K562 (cell line): ENCODE measurements at regions not wholly inside any gene's neighbourhood (a gene's known extent, or its start where the extent isn't known, plus 50 kb on each side); places are given as distances from the start of the nearest gene placed in this dataset.

ENCODE experiments used
- ATAC-seq: fragments of 200-7000 bp; cut with Tn5 transposase; 3 replicates; pipeline ENCODE4 v1.9.1; 2020; ENCODE audit warnings: moderate library complexity
- BruUV-seq: library from RNA; stranded (reverse); fragments of 400-500 nt; replicated peaks from 2 replicates; lab custom pipeline; 2021; lab: Mats Ljungman, UMichigan
- CTCF ChIA-PET: fragments of 300-600 bp; formaldehyde crosslinking; extraction: SDS; loops from one replicate; lab custom pipeline; 2021; ENCODE audit warnings: low intra/inter-chr PET ratio; lab: Yijun Ruan, JAX
- POLR2A ChIA-PET: fragments of 300-600, 350-650 bp; sonication (Branson Sonifier 250); formaldehyde crosslinking; extraction: SDS; loops from one replicate; lab custom pipeline; 2021; ENCODE audit warnings: antibody characterized with exemption, inconsistent platforms; lab: Yijun Ruan, JAX
- DNase-seq, 4 experiments: peaks; one replicate each; pipeline versions ENCODE4 v3.0.0 to v3.0.0-alpha.2; 2011 to 2018; ENCODE audit warnings: low spot score in 3 of 4, mixed read lengths in 3 of 4; ENCODE audit errors: extremely low read depth in 1 of 4
- FAIRE-seq: peaks from 2 replicates; lab custom pipeline; 2011; peaks lifted over from hg19 to GRCh38; lab: Jason Lieb, UNC
- H2AFZ ChIP-seq: 2 replicates; pipeline ENCODE4 v1.6.0; 2011; ENCODE audit warnings: low read depth, low read length, control low read depth, inconsistent platforms
- H3K27ac ChIP-seq: fragments of 200-600 bp; 3 replicates; pipeline ENCODE4 v1.8.0; 2011; ENCODE audit warnings: low read depth, mild to moderate bottlenecking, control low read depth, inconsistent platforms, low read length, moderate library complexity, mixed read lengths; ENCODE audit errors: extremely low read depth
- H3K27me3 ChIP-seq, 2 experiments: fragments of 300-600 bp in 1 of 2; 2 replicates in 1 of 2; 3 replicates in 1 of 2; pipeline versions ENCODE4 v1.6.0 to v1.8.0; 2011; ENCODE audit warnings: inconsistent platforms in 2 of 2, low read length in 2 of 2, mild to moderate bottlenecking in 1 of 2, mixed read lengths in 1 of 2, moderate library complexity in 1 of 2; ENCODE audit not compliant: control insufficient read depth in 2 of 2, insufficient read depth in 2 of 2
- H3K36me3 ChIP-seq: fragments of 300-600 bp; 3 replicates; pipeline ENCODE4 v1.8.0; 2011; ENCODE audit warnings: mild to moderate bottlenecking, low read length, inconsistent platforms; ENCODE audit not compliant: control insufficient read depth, insufficient read depth
- H3K4me1 ChIP-seq, 2 experiments: fragments of 200-600 bp in 1 of 2; replicated peaks in 1 of 2; 2 replicates in 1 of 2; 3 replicates in 1 of 2; pipeline versions ENCODE4 v1.5.1 to v1.8.0; 2011; ENCODE audit warnings: inconsistent platforms in 2 of 2, low read length in 2 of 2, mild to moderate bottlenecking in 1 of 2, mixed read lengths in 1 of 2, moderate library complexity in 1 of 2; ENCODE audit not compliant: control insufficient read depth in 2 of 2, insufficient read depth in 2 of 2
- H3K4me2 ChIP-seq: 2 replicates; pipeline ENCODE4 v1.6.1; 2011; ENCODE audit warnings: low read length, control low read depth, inconsistent platforms, mixed read lengths; ENCODE audit not compliant: insufficient read depth
- H3K4me3 ChIP-seq: fragments of 200-600 bp; sonication (generic), shearing (Covaris generic); 2 replicates; pipeline ENCODE4 v1.5.1; 2016; ENCODE audit warnings: control low read depth, inconsistent platforms
- H3K79me2 ChIP-seq: fragments of 200-600 bp; 3 replicates; pipeline ENCODE4 v1.8.0; 2011; ENCODE audit warnings: low read length, inconsistent platforms; ENCODE audit not compliant: control insufficient read depth, insufficient read depth
- H3K9ac ChIP-seq, 2 experiments: 2 replicates each; pipeline versions ENCODE4 v1.6.0 to v1.6.1; 2011; ENCODE audit warnings: low read depth in 2 of 2, low read length in 2 of 2, control low read depth in 1 of 2, inconsistent platforms in 1 of 2, mild to moderate bottlenecking in 1 of 2, mixed read lengths in 1 of 2; ENCODE audit not compliant: insufficient read depth in 1 of 2
- H3K9me1 ChIP-seq: one replicate; pipeline ENCODE4 v1.6.0; 2011; ENCODE audit warnings: inconsistent platforms, mild to moderate bottlenecking, low read length, moderate library complexity; ENCODE audit not compliant: control insufficient read depth, insufficient read depth
- H3K9me3 ChIP-seq: replicated peaks from 2 replicates; pipeline ENCODE4 v1.5.1; 2011; ENCODE audit warnings: low read depth, low read length, inconsistent platforms; ENCODE audit not compliant: control insufficient read depth, insufficient read depth
- H4K20me1 ChIP-seq: replicated peaks from 2 replicates; pipeline ENCODE4 v1.6.1; 2011; ENCODE audit warnings: low read length, inconsistent platforms, mixed read lengths; ENCODE audit not compliant: control insufficient read depth, insufficient read depth
- C11orf30 ChIP-seq: fragments of 450-650 bp; IDR thresholded peaks from 2 replicates; pipeline ENCODE4 v1.6.1; 2016; ENCODE audit warnings: low read depth, mild to moderate bottlenecking
- DNMT1 ChIP-seq: fragments of 450-650 bp; IDR thresholded peaks from 2 replicates; pipeline ENCODE4 v1.6.1; 2016; ENCODE audit warnings: antibody characterized with exemption, mild to moderate bottlenecking
- ELF1 ChIP-seq: fragments of 200-800 bp; sonication (Bioruptor generic); IDR thresholded peaks from 2 replicates; pipeline ENCODE4 v1.6.1; 2016; ENCODE audit warnings: missing genetic modification characterization, missing compliant biosample characterization
- JUN ChIP-seq, 2 experiments: sonication (generic) in 1 of 2; formaldehyde crosslinking in 1 of 2; IDR thresholded peaks; 2 replicates each; pipeline versions ENCODE4 v1.6.1 to v1.8.0; 2012 to 2022; ENCODE audit warnings: borderline replicate concordance in 2 of 2, mild to moderate bottlenecking in 2 of 2, improper control_type of control experiment in 1 of 2, low read depth in 1 of 2, low read length in 1 of 2, missing genetic modification reagents in 1 of 2
- TCF3 ChIP-seq: sonication (generic); formaldehyde crosslinking; IDR thresholded peaks from 2 replicates; pipeline ENCODE4 v1.4.0; 2020; ENCODE audit warnings: mild to moderate bottlenecking, missing genetic modification reagents
- XRCC3 ChIP-seq: fragments of 450-650 bp; IDR thresholded peaks from 2 replicates; pipeline ENCODE4 v1.6.1; 2017; ENCODE audit warnings: mild to moderate bottlenecking, moderate library complexity
- ZNF253 ChIP-seq: fragments of 250-450 bp; sonication (Bioruptor Pico); conservative IDR thresholded peaks from 2 replicates; pipeline ENCODE4 v1.6.1; 2021; ENCODE audit warnings: mild to moderate bottlenecking
- WGBS: fragments of 100-300 bp; shearing (Covaris generic); methylation state at CpG from one replicate; pipeline ENCODE4 v1.1.6; 2016; ENCODE audit warnings: low coverage, mixed read lengths; ENCODE audit not compliant: insufficient coverage; ENCODE audit errors: missing lambda C conversion rate; 5-methylcytosine and 5-hydroxymethylcytosine counted together
- in situ Hi-C: fragments of 300-500 bp; cut with MboI; formaldehyde crosslinking; loops from 4 replicates; pipeline ENCODE4 v1.15.0; 2018; ENCODE audit warnings: inconsistent platforms, mixed read lengths
- intact Hi-C: fragments of 100-400 bp; cut with micrococcal nuclease; formaldehyde crosslinking; loops from 2 replicates; pipeline ENCODE4 v1.14.2; 2022
- TF ChIP-seq, protein P1 (sequence below): fragments of 250-450 bp; sonication (Bioruptor Pico); IDR thresholded peaks from 2 replicates; pipeline ENCODE4 v1.8.0; 2021; ENCODE audit warnings: moderate library complexity, mild to moderate bottlenecking, inconsistent platforms
- TF ChIP-seq, protein P2 (sequence below), 2 experiments: fragments of 200-800 bp in 1 of 2; sonication (Bioruptor generic) in 1 of 2; sonication (generic) in 1 of 2; formaldehyde crosslinking in 1 of 2; IDR thresholded peaks in 1 of 2; conservative IDR thresholded peaks in 1 of 2; 2 replicates each; pipeline versions ENCODE4 v1.5.0 to v1.6.1; 2016 to 2020; ENCODE audit warnings: missing compliant biosample characterization in 1 of 2, missing genetic modification characterization in 1 of 2, missing genetic modification reagents in 1 of 2
- TF ChIP-seq, protein P3 (sequence below): fragments of 250-450 bp; sonication (Bioruptor Pico); IDR thresholded peaks from 2 replicates; pipeline ENCODE4 v1.4.0; 2020; ENCODE audit warnings: mild to moderate bottlenecking, moderate library complexity, borderline replicate concordance
- TF ChIP-seq, protein P4 (sequence below): fragments of 450-650 bp; formaldehyde crosslinking; IDR thresholded peaks from 2 replicates; pipeline ENCODE4 v1.4.0; 2020; ENCODE audit warnings: mild to moderate bottlenecking
- TF ChIP-seq, protein P5 (sequence below): sonication (generic); formaldehyde crosslinking; IDR thresholded peaks from 2 replicates; pipeline ENCODE4 v1.4.0; 2020; ENCODE audit warnings: mild to moderate bottlenecking, missing genetic modification reagents

DNA sequence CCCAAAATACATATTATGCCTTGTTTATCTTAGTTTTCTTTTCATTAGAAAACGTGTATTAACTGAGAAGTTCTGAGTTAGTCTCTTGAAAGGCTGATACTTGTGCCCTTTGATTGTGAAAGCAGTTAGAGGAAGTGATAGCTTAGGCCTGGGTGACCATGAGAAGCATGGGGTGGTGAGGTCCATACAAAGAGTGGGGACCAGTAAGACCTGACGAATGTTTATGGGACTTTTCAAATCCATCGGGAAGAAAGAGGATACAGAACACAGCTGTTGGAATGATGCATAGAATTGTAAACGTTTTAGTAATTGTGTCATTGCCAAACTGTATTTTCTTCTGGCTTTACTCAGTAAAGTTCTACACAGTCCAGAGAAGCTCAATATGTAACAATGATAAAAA, 259.8 kb downstream of the LMO4 start:
- H3K9me3 ChIP-seq = no peaks in the 10 kb centered on the region
- FAIRE-seq (no peak), ATAC-seq (no peak), DNase-seq (no peak)
- in situ Hi-C loops = no loop called here
- H3K27ac ChIP-seq = no peak overlapping the region
- 0% methylated on average over 4 of the region's 4 CpGs for WGBS
- no peak overlapping the region for H2AFZ ChIP-seq
- no peak overlapping the region for H3K9ac ChIP-seq
- ChIA-PET POLR2A (no interaction called here), CTCF (no interaction called here)
- no peaks in the 10 kb centered on the region for H3K4me1 ChIP-seq
- no peaks in the 10 kb centered on the region for H3K9me1 ChIP-seq
- H3K4me3 ChIP-seq = no peak overlapping the region
- no peaks in the 10 kb centered on the region for H3K36me3 ChIP-seq
- H3K79me2 ChIP-seq = no peaks in the 10 kb centered on the region
- no peak overlapping the region for H3K4me2 ChIP-seq
- no peaks in the 10 kb centered on the region; a peak in 1 of 5 replicates for H3K27me3 ChIP-seq
- intact Hi-C loops = no loop called here
- H4K20me1 ChIP-seq = no peaks in the 10 kb centered on the region; the same call in 1 of the 2 replicates
- BruUV-seq = no TSS peak
- no peak for TF ChIP-seq ZNF253 (CRISPR knock-in tag)
- no peak for TF ChIP-seq DNMT1
- TF ChIP-seq, protein P1, sequence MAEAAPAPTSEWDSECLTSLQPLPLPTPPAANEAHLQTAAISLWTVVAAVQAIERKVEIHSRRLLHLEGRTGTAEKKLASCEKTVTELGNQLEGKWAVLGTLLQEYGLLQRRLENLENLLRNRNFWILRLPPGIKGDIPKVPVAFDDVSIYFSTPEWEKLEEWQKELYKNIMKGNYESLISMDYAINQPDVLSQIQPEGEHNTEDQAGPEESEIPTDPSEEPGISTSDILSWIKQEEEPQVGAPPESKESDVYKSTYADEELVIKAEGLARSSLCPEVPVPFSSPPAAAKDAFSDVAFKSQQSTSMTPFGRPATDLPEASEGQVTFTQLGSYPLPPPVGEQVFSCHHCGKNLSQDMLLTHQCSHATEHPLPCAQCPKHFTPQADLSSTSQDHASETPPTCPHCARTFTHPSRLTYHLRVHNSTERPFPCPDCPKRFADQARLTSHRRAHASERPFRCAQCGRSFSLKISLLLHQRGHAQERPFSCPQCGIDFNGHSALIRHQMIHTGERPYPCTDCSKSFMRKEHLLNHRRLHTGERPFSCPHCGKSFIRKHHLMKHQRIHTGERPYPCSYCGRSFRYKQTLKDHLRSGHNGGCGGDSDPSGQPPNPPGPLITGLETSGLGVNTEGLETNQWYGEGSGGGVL (CRISPR knock-in tag) = no peak
- TF ChIP-seq ELF1 (tag) = no peak
- TF ChIP-seq, protein P2, sequence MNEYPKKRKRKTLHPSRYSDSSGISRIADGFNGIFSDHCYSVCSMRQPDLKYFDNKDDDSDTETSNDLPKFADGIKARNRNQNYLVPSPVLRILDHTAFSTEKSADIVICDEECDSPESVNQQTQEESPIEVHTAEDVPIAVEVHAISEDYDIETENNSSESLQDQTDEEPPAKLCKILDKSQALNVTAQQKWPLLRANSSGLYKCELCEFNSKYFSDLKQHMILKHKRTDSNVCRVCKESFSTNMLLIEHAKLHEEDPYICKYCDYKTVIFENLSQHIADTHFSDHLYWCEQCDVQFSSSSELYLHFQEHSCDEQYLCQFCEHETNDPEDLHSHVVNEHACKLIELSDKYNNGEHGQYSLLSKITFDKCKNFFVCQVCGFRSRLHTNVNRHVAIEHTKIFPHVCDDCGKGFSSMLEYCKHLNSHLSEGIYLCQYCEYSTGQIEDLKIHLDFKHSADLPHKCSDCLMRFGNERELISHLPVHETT (CRISPR knock-in tag; conservative IDR thresholded peaks at IDR 0.05 in 1 of 2, IDR thresholded peaks at IDR 0.05 in 1 of 2) = no peak
- TF ChIP-seq, protein P3, sequence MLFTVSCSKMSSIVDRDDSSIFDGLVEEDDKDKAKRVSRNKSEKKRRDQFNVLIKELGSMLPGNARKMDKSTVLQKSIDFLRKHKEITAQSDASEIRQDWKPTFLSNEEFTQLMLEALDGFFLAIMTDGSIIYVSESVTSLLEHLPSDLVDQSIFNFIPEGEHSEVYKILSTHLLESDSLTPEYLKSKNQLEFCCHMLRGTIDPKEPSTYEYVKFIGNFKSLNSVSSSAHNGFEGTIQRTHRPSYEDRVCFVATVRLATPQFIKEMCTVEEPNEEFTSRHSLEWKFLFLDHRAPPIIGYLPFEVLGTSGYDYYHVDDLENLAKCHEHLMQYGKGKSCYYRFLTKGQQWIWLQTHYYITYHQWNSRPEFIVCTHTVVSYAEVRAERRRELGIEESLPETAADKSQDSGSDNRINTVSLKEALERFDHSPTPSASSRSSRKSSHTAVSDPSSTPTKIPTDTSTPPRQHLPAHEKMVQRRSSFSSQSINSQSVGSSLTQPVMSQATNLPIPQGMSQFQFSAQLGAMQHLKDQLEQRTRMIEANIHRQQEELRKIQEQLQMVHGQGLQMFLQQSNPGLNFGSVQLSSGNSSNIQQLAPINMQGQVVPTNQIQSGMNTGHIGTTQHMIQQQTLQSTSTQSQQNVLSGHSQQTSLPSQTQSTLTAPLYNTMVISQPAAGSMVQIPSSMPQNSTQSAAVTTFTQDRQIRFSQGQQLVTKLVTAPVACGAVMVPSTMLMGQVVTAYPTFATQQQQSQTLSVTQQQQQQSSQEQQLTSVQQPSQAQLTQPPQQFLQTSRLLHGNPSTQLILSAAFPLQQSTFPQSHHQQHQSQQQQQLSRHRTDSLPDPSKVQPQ (CRISPR knock-in tag) = no peak
- no peak for TF ChIP-seq C11orf30
- no peak for TF ChIP-seq TCF3
- TF ChIP-seq JUN (IDR thresholded peaks at IDR 0.05; ENCODE audit: borderline replicate concordance, low read depth, low read length) = no peak
- TF ChIP-seq JUN (CRISPR knock-in tag; IDR thresholded peaks at IDR 0.05; ENCODE audit: borderline replicate concordance) = no peak
- TF ChIP-seq, protein P4, sequence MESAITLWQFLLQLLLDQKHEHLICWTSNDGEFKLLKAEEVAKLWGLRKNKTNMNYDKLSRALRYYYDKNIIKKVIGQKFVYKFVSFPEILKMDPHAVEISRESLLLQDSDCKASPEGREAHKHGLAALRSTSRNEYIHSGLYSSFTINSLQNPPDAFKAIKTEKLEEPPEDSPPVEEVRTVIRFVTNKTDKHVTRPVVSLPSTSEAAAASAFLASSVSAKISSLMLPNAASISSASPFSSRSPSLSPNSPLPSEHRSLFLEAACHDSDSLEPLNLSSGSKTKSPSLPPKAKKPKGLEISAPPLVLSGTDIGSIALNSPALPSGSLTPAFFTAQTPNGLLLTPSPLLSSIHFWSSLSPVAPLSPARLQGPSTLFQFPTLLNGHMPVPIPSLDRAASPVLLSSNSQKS (CRISPR knock-in tag) = no peak
- TF ChIP-seq, protein P5, sequence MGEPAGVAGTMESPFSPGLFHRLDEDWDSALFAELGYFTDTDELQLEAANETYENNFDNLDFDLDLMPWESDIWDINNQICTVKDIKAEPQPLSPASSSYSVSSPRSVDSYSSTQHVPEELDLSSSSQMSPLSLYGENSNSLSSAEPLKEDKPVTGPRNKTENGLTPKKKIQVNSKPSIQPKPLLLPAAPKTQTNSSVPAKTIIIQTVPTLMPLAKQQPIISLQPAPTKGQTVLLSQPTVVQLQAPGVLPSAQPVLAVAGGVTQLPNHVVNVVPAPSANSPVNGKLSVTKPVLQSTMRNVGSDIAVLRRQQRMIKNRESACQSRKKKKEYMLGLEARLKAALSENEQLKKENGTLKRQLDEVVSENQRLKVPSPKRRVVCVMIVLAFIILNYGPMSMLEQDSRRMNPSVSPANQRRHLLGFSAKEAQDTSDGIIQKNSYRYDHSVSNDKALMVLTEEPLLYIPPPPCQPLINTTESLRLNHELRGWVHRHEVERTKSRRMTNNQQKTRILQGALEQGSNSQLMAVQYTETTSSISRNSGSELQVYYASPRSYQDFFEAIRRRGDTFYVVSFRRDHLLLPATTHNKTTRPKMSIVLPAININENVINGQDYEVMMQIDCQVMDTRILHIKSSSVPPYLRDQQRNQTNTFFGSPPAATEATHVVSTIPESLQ (CRISPR knock-in tag) = no peak
- no peak for TF ChIP-seq XRCC3
